GM12878 (cell line): ENCODE measurements at regions not wholly inside any gene's neighbourhood (a gene's known extent, or its start where the extent isn't known, plus 50 kb on each side); places are given as distances from the start of the nearest gene placed in this dataset.

Experiments used
- ATAC-seq: fragments of 200-7000 bp; cut with Tn5 transposase; 3 replicates; pipeline ENCODE4 v1.9.1; 2020; ENCODE audit warnings: mild to moderate bottlenecking, moderate library complexity
- BruUV-seq: library from RNA; stranded (reverse); fragments of 400-500 nt; replicated peaks from 2 replicates; lab custom pipeline; 2021; lab: Mats Ljungman, UMichigan
- CTCF ChIA-PET: fragments of 300-600 bp; sonication (Branson Sonifier 250); formaldehyde crosslinking; extraction: SDS; loops from one replicate; lab custom pipeline; 2021; ENCODE audit warnings: inconsistent platforms; lab: Yijun Ruan, JAX
- POLR2A ChIA-PET: fragments of 350-600 bp; formaldehyde crosslinking; extraction: SDS; loops from one replicate; lab custom pipeline; 2021; ENCODE audit warnings: inconsistent platforms; lab: Charles Lee
- RAD21 ChIA-PET: fragments of 300-600 bp; sonication (Branson Sonifier 250); formaldehyde crosslinking; loops from one replicate; lab custom pipeline; 2023; ENCODE audit warnings: antibody characterized with exemption; ENCODE audit not compliant: unreplicated experiment; lab: Charles Lee
- SMC1A ChIA-PET: fragments of 300-600 bp; sonication (Branson Sonifier 250); formaldehyde crosslinking; loops from one replicate; lab custom pipeline; 2023; ENCODE audit not compliant: unreplicated experiment, uncharacterized antibody; lab: Charles Lee
- DNase-seq: peaks from one replicate; pipeline ENCODE4 v3.0.0-alpha.2; 2011; ENCODE audit warnings: low read depth, low spot score
- FAIRE-seq: peaks from 3 replicates; lab custom pipeline; 2011; peaks lifted over from hg19 to GRCh38; lab: Jason Lieb, UNC
- H2AFZ ChIP-seq: 2 replicates; pipeline ENCODE4 v1.6.0; 2011; ENCODE audit warnings: low read depth, low read length, control low read depth; ENCODE audit not compliant: control insufficient read depth
- H3K27ac ChIP-seq: 2 replicates; pipeline ENCODE4 v1.5.1; 2011; ENCODE audit warnings: control low read depth; ENCODE audit not compliant: control insufficient read depth, insufficient read depth
- H3K27me3 ChIP-seq, 2 experiments: replicated peaks in 1 of 2; 2 replicates each; pipeline versions ENCODE4 v1.6.0 to v1.6.1; 2011; ENCODE audit warnings: low read length in 1 of 2; ENCODE audit not compliant: control insufficient read depth in 2 of 2, insufficient read depth in 2 of 2
- H3K36me3 ChIP-seq, 2 experiments: 2 replicates each; pipeline ENCODE4 v1.5.1; 2011; ENCODE audit warnings: low read length in 1 of 2; ENCODE audit not compliant: control insufficient read depth in 2 of 2, insufficient read depth in 2 of 2
- H3K4me1 ChIP-seq: 2 replicates; pipeline ENCODE4 v1.6.1; 2011; ENCODE audit warnings: mild to moderate bottlenecking, low read length, moderate library complexity, mixed read lengths; ENCODE audit not compliant: control insufficient read depth, insufficient read depth
- H3K4me2 ChIP-seq: 2 replicates; pipeline ENCODE4 v1.6.0; 2011; ENCODE audit warnings: control low read depth; ENCODE audit not compliant: control insufficient read depth, insufficient read depth
- H3K4me3 ChIP-seq: fragments of 200-600 bp; sonication (generic); 2 replicates; pipeline ENCODE4 v1.5.1; 2016
- H3K79me2 ChIP-seq: 2 replicates; pipeline ENCODE4 v1.6.0; 2011; ENCODE audit warnings: low read length; ENCODE audit not compliant: control insufficient read depth, insufficient read depth
- H3K9ac ChIP-seq: 2 replicates; pipeline ENCODE4 v1.8.0; 2011; ENCODE audit warnings: low read length, control low read depth, mixed read lengths; ENCODE audit not compliant: control insufficient read depth, insufficient read depth
- H3K9me3 ChIP-seq: replicated peaks from 3 replicates; pipeline ENCODE4 v1.5.1; 2011; ENCODE audit warnings: mild to moderate bottlenecking, low read length; ENCODE audit not compliant: control insufficient read depth, insufficient read depth
- H4K20me1 ChIP-seq: 2 replicates; pipeline ENCODE4 v1.6.0; 2011; ENCODE audit not compliant: control insufficient read depth, insufficient read depth
- BHLHE40 ChIP-seq, 2 experiments: fragments of 450-650 bp in 1 of 2; IDR thresholded peaks; 2 replicates each; pipeline ENCODE4 v1.6.1; 2011 to 2017; ENCODE audit warnings: low read depth in 2 of 2, borderline replicate concordance in 1 of 2, improper control_type of control experiment in 1 of 2, low read length in 1 of 2, mild to moderate bottlenecking in 1 of 2
- GATAD2B ChIP-seq: fragments of 450-650 bp; conservative IDR thresholded peaks from 2 replicates; pipeline ENCODE4 v1.6.1; 2017; ENCODE audit warnings: low read depth, mild to moderate bottlenecking, moderate library complexity
- JUNB ChIP-seq: IDR thresholded peaks from 2 replicates; pipeline ENCODE4 v1.6.1; 2016; ENCODE audit warnings: antibody characterized with exemption, mild to moderate bottlenecking
- MEF2B ChIP-seq: fragments of 450-650 bp; IDR thresholded peaks from 2 replicates; pipeline ENCODE4 v1.6.1; 2018; ENCODE audit warnings: mild to moderate bottlenecking, moderate library complexity; ENCODE audit not compliant: partially characterized antibody, poor library complexity, severe bottlenecking
- MYC ChIP-seq: IDR thresholded peaks from 2 replicates; pipeline ENCODE4 v1.6.1; 2011; ENCODE audit warnings: mild to moderate bottlenecking, low read length, moderate library complexity, inconsistent platforms; ENCODE audit not compliant: insufficient read depth, insufficient replicate concordance, insufficient read length, severe bottlenecking
- NFXL1 ChIP-seq: fragments of 450-650 bp; IDR thresholded peaks from 2 replicates; pipeline ENCODE4 v1.6.1; 2017; ENCODE audit warnings: antibody characterized with exemption, mild to moderate bottlenecking, borderline replicate concordance
- NR2C1 ChIP-seq: fragments of 450-650 bp; IDR thresholded peaks from 2 replicates; pipeline ENCODE4 v1.6.1; 2017; ENCODE audit warnings: antibody characterized with exemption, mild to moderate bottlenecking, moderate library complexity
- PAX8 ChIP-seq: fragments of 450-650 bp; IDR thresholded peaks from 2 replicates; pipeline ENCODE4 v1.6.1; 2017; ENCODE audit warnings: mild to moderate bottlenecking, moderate library complexity
- REST ChIP-seq: IDR thresholded peaks from 2 replicates; pipeline ENCODE4 v1.6.1; 2012; ENCODE audit warnings: mild to moderate bottlenecking, low read depth, low read length
- ZBTB33 ChIP-seq: fragments of 450-650 bp; IDR thresholded peaks from 2 replicates; pipeline ENCODE4 v1.6.1; 2017; ENCODE audit warnings: mild to moderate bottlenecking
- in situ Hi-C: fragments of 300-500 bp; cut with MboI; formaldehyde crosslinking; loops from 9 replicates; pipeline ENCODE4 v1.14.3; 2018; ENCODE audit warnings: mixed read lengths
- intact Hi-C: fragments of 100-400 bp; cut with micrococcal nuclease; formaldehyde crosslinking; loops from one replicate; pipeline ENCODE4 v1.14.2; 2022; ENCODE audit not compliant: unreplicated experiment

- in situ Hi-C loops (no loop called here), intact Hi-C loops (no loop called here)
- ChIA-PET CTCF (no interaction called here), POLR2A (no interaction called here), RAD21 (no interaction called here), SMC1A (no interaction called here)
- no peak overlapping the region for H3K9ac ChIP-seq
- H3K27me3 ChIP-seq, result no peaks in the 10 kb centered on the region
- ATAC-seq (no peak), DNase-seq (no peak), FAIRE-seq (no peak)
- no peaks in the 10 kb centered on the region for H3K79me2 ChIP-seq
- no TSS peak for BruUV-seq
- no peaks in the 10 kb centered on the region for H3K36me3 ChIP-seq
- no peak overlapping the region for H3K27ac ChIP-seq
- no peak overlapping the region for H2AFZ ChIP-seq
- H3K4me3 ChIP-seq, result no peak overlapping the region
- H3K4me2 ChIP-seq, result no peak overlapping the region
- TF ChIP-seq JUNB, result no peak
- TF ChIP-seq REST, result no peak
- no peak for TF ChIP-seq MYC
- no peak for TF ChIP-seq MEF2B
- TF ChIP-seq NR2C1, result no peak
- no peak for TF ChIP-seq NFXL1
- TF ChIP-seq GATAD2B, result no peak
- no peak for TF ChIP-seq BHLHE40 (IDR thresholded peaks at IDR 0.05; ENCODE audit: borderline replicate concordance in 1 of 2, low read depth in 2 of 2, low read length in 1 of 2)
- TF ChIP-seq PAX8, result no peak
- no peak for TF ChIP-seq ZBTB33
- H3K9me3 ChIP-seq, result no peaks in the 10 kb centered on the region
- no peaks in the 10 kb centered on the region for H4K20me1 ChIP-seq
- H3K4me1 ChIP-seq, result no peaks in the 10 kb centered on the region
These were observed 143.5 kb upstream of the PRR16 start for GRCh38 chr5:120320626-120321025.
